RWPE2 (cell line): ENCODE measurements at regions not wholly inside any gene's neighbourhood (a gene's known extent, or its start where the extent isn't known, plus 50 kb on each side); places are given as distances from the start of the nearest gene placed in this dataset.

Experiments
- ATAC-seq: fragments of 200-7000 bp; cut with Tn5 transposase; 3 replicates; pipeline ENCODE4 v1.9.1; 2021; ENCODE audit warnings: low read depth
- DNase-seq: peaks from one replicate; pipeline ENCODE4 v3.0.0-alpha.2; 2020; ENCODE audit warnings: low spot score
- H3K27ac ChIP-seq: fragments of 450-650 bp; 2 replicates; pipeline ENCODE4 v1.5.1; 2017; ENCODE audit warnings: mild to moderate bottlenecking; ENCODE audit not compliant: poor library complexity, severe bottlenecking
- H3K27me3 ChIP-seq: fragments of 250-450 bp; sonication (Bioruptor Pico); 2 replicates; pipeline ENCODE4 v1.5.1; 2021; ENCODE audit warnings: mild to moderate bottlenecking, moderate library complexity; ENCODE audit not compliant: insufficient read depth, poor library complexity, severe bottlenecking
- H3K36me3 ChIP-seq: fragments of 250-450 bp; sonication (Bioruptor Pico); 2 replicates; pipeline ENCODE4 v1.5.1; 2020; ENCODE audit warnings: low read depth, mild to moderate bottlenecking, moderate library complexity
- H3K4me1 ChIP-seq: fragments of 250-450 bp; sonication (Bioruptor Pico); 2 replicates; pipeline ENCODE4 v1.5.1; 2021; ENCODE audit warnings: mild to moderate bottlenecking, moderate library complexity; ENCODE audit not compliant: insufficient read depth, poor library complexity, severe bottlenecking
- H3K4me3 ChIP-seq: fragments of 250-450 bp; sonication (Bioruptor Pico); 2 replicates; pipeline ENCODE4 v1.5.1; 2021; ENCODE audit warnings: mild to moderate bottlenecking, moderate library complexity; ENCODE audit not compliant: severe bottlenecking
- H3K9me3 ChIP-seq: fragments of 250-450 bp; sonication (Bioruptor Pico); 2 replicates; pipeline ENCODE4 v1.5.1; 2021; ENCODE audit warnings: mild to moderate bottlenecking, moderate library complexity; ENCODE audit not compliant: severe bottlenecking
- CTCF ChIP-seq: fragments of 450-650 bp; IDR thresholded peaks from one replicate; pipeline ENCODE4 v1.5.1; 2017; ENCODE audit warnings: mild to moderate bottlenecking, moderate library complexity; ENCODE audit not compliant: poor library complexity, severe bottlenecking

- H3K27me3 ChIP-seq = no peaks in the 10 kb centered on the region
- no peak overlapping the region for H3K27ac ChIP-seq
- DNase-seq (peak; percentile 50), ATAC-seq (no peak)
- no peak for TF ChIP-seq CTCF
- H3K36me3 ChIP-seq = no peaks in the 10 kb centered on the region
- H3K9me3 ChIP-seq = peaks cover 55% of the 10 kb centered on the region
- H3K4me1 ChIP-seq = no peaks in the 10 kb centered on the region
- H3K4me3 ChIP-seq = no peak overlapping the region
Observed at GRCh38 chr15:25184356-25185155, 229.8 kb downstream of the SNRPN start.

GRCh38 chr15:25185156-25185710 lies 230.4 kb downstream of the SNRPN start:
- Histone ChIP-seq H3K9me3 (peaks cover 57% of the 10 kb centered on the region), H3K36me3 (no peaks in the 10 kb centered on the region), H3K27me3 (no peaks in the 10 kb centered on the region), H3K4me3 (no peak overlapping the region), H3K27ac (no peak overlapping the region), H3K4me1 (no peaks in the 10 kb centered on the region)
- TF ChIP-seq CTCF = no peak
- DNase-seq = peak; percentile 37
- no peak for ATAC-seq

DNA sequence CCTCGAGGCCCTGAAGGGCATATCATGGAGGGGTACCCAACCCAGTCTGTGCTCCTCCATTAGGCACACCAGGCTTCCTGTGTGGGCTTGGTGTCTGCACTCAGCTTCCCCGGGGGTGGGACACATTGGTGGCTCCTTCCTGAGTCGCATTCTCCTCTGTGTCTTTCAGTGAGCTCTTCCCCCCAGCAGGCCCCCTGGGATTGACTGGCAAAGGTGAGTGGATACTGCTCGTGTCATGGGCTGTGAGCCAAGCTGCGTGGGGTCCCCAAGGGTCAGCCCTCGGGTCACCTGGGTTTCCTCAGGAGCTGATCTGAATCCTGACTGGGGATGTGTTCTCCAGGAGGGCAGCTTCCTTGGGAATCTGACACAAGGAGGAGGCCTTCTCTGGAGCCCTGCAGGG lies 231.0 kb downstream of the SNRPN start:
- DNase-seq (peak; percentile 55), ATAC-seq (no peak)
- TF ChIP-seq CTCF = no peak
- H3K36me3 ChIP-seq = no peaks in the 10 kb centered on the region
- H3K9me3 ChIP-seq = peaks cover 57% of the 10 kb centered on the region
- H3K27ac ChIP-seq = no peak overlapping the region
- H3K4me3 ChIP-seq = no peak overlapping the region
- no peaks in the 10 kb centered on the region for H3K27me3 ChIP-seq
- H3K4me1 ChIP-seq = no peaks in the 10 kb centered on the region

GRCh38 chr15:25186411-25186810 lies 231.6 kb downstream of the SNRPN start:
- H3K4me3 ChIP-seq = no peak overlapping the region
- no peaks in the 10 kb centered on the region for H3K27me3 ChIP-seq
- peaks cover 53% of the 10 kb centered on the region for H3K9me3 ChIP-seq
- H3K27ac ChIP-seq = no peak overlapping the region
- ATAC-seq (no peak), DNase-seq (peak; percentile 54)
- H3K36me3 ChIP-seq = no peaks in the 10 kb centered on the region
- TF ChIP-seq CTCF = no peak
- H3K4me1 ChIP-seq = no peaks in the 10 kb centered on the region
